Memory B cell (primary cell): ENCODE measurements at regions not wholly inside any gene's neighbourhood (a gene's known extent, or its start where the extent isn't known, plus 50 kb on each side); places are given as distances from the start of the nearest gene placed in this dataset.
A peak's percentile ranks its signal among the peaks of the same experiment; 100 is the strongest.
"Not testable (repeated sequence)": the region's sequence is repeated elsewhere in the genome, so short reads cannot be mapped to it uniquely, and the experiment has no call there.

ENCODE experiments used
- ATAC-seq: fragments of 150-1000 bp; cut with Tn5 transposase; 2 replicates; pipeline ENCODE4 v1.10.0; 2021; ENCODE audit warnings: low read depth, mild to moderate bottlenecking, moderate library complexity
- DNase-seq, 2 donors: peaks; one replicate each; pipeline ENCODE4 v3.0.0; 2022; ENCODE audit warnings: low spot score in 2 of 2
- H3K27ac Mint-ChIP-seq: one replicate; pipeline ENCODE4 v1.8.0; 2022; ENCODE audit warnings: mild to moderate bottlenecking, moderate library complexity, mixed read lengths
- H3K27me3 Mint-ChIP-seq: one replicate; pipeline ENCODE4 v1.8.0; 2022; ENCODE audit warnings: mixed read lengths
- H3K36me3 Mint-ChIP-seq: one replicate; pipeline ENCODE4 v1.8.0; 2022; ENCODE audit warnings: mild to moderate bottlenecking, mixed read lengths
- H3K4me1 Mint-ChIP-seq: one replicate; pipeline ENCODE4 v1.8.0; 2022; ENCODE audit warnings: mixed read lengths
- H3K4me3 Mint-ChIP-seq: one replicate; pipeline ENCODE4 v1.8.0; 2022; ENCODE audit warnings: mild to moderate bottlenecking, moderate library complexity, mixed read lengths
- H3K9me3 Mint-ChIP-seq: one replicate; pipeline ENCODE4 v1.8.0; 2022; ENCODE audit warnings: mixed read lengths

DNA sequence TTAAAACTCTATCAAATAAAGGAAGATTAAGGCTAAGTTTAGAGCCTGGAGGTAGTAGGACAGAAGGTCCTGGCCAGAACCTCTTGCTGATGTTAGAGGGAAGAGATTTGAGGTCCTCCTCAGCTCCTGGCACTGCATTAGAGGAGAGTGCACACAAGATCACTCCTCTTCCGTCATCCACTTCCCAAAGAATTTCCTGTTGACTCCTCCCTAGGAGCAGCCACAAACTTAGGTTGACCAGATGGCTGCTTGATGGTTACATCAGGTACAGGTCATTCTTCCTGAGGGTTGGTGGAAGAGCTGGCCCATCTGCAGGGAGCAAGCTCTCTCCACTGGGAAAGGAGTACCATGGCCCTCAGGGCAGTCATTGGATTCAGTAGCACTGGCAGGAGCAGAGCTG lies 93.9 kb upstream of the IL33 start:
- Mint-ChIP-seq H3K4me1 (no peaks in the 10 kb centered on the region), H3K27me3 (peaks cover 8% of the 10 kb centered on the region), H3K9me3 (no peaks in the 10 kb centered on the region), H3K27ac (no peak overlapping the region), H3K4me3 (no peak overlapping the region), H3K36me3 (no peaks in the 10 kb centered on the region)
- ATAC-seq: no peak
- DNase-seq: no peak

DNA sequence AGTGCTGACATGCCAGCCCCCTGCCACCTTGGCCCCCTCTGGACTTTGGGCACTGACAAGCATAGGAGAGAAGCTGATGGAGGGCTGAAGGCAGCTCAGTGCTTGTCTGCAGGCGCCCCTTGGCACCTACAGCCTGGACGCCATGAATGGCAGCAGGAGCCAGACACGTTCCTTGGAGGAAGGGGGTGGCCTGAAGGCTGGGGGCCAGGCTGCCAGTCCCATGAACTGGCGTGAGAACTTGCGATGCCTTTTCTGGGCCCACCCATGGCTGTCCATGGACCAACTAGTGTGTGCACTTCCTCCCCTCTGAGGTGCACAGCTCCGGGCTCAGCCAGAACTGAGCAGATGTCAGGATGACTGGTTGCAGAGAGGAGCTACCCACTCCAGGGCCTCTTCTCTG lies 99.0 kb upstream of the RANBP6 start:
- Mint-ChIP-seq H3K4me3 (no peak overlapping the region), H3K4me1 (no peaks in the 10 kb centered on the region), H3K27ac (no peak overlapping the region), H3K9me3 (peaks cover 4% of the 10 kb centered on the region), H3K27me3 (peaks cover 2% of the 10 kb centered on the region), H3K36me3 (no peaks in the 10 kb centered on the region)
- DNase-seq: no peak
- ATAC-seq: no peak

DNA sequence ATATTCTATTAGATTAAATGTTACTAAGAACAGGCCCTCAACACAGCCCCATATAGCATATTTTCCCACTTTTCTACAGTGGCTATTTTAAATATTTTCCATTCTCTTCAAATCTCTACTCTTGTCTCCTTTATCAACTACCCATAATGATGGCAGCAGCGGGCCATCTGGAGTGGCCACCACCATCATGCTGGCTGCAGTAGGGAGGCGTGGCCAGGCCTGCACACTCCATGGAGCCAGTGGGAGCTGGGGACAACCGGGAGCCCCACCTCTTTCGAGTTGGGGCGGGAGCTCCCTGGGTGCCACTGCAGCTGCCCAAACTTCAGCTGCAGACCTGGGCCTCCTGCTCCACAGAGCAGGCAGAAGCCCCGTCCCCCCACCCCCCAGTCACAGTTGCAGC lies 98.4 kb upstream of the RANBP6 start:
- no peaks in the 10 kb centered on the region for H3K4me1 Mint-ChIP-seq
- peaks cover 4% of the 10 kb centered on the region for H3K9me3 Mint-ChIP-seq
- ATAC-seq (no peak), DNase-seq (no peak)
- H3K27ac Mint-ChIP-seq: no peak overlapping the region
- H3K27me3 Mint-ChIP-seq: peaks cover 2% of the 10 kb centered on the region
- H3K36me3 Mint-ChIP-seq: no peaks in the 10 kb centered on the region
- no peak overlapping the region for H3K4me3 Mint-ChIP-seq

DNA sequence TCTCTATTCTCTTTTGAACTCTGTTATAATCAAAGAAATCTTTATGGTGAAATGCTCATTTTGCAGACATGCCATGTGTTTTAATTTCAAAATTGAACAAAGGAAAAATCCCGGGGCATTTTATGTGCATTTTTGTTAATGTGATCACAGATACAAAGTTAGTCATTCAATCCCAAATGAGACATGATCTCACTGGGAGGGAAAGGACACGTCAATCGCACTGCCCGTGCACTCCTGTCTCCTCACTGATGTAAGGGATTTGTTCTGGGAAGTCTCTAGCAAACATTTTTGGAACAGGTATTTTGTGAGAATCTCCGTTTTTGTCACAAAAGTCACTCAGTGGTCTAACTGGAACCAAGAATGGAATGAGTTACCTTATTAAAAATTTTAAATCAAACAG lies 97.9 kb upstream of the RANBP6 start:
- no peak overlapping the region for H3K27ac Mint-ChIP-seq
- ATAC-seq (no peak), DNase-seq (no peak)
- peaks cover 2% of the 10 kb centered on the region for H3K27me3 Mint-ChIP-seq
- no peak overlapping the region for H3K4me3 Mint-ChIP-seq
- no peaks in the 10 kb centered on the region for H3K4me1 Mint-ChIP-seq
- no peaks in the 10 kb centered on the region for H3K36me3 Mint-ChIP-seq
- peaks cover 4% of the 10 kb centered on the region for H3K9me3 Mint-ChIP-seq

DNA sequence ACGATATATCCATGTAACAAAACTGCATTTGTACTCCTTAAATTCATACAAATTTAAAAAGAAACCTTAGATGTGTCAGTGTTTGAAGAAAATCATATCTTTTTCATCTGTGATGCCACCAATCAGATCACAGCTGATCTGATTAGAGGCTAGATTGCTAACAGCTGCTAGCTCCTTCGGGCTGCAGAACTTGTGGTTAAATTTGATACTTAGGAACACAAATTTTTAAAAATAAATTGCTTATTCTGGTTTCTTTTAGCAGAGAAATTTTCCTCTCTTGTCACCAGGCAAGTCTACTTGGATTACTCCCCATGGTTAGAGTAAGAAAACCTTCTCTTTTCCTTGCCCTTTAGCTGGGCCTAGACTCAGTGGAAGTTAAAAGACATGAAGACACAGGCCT lies 94.6 kb upstream of the RANBP6 start:
- ATAC-seq (no peak), DNase-seq (no peak)
- Mint-ChIP-seq H3K27me3 (no peaks in the 10 kb centered on the region), H3K9me3 (no peaks in the 10 kb centered on the region), H3K36me3 (no peaks in the 10 kb centered on the region), H3K4me1 (peaks cover 3% of the 10 kb centered on the region), H3K27ac (no peak overlapping the region), H3K4me3 (no peak overlapping the region)

DNA sequence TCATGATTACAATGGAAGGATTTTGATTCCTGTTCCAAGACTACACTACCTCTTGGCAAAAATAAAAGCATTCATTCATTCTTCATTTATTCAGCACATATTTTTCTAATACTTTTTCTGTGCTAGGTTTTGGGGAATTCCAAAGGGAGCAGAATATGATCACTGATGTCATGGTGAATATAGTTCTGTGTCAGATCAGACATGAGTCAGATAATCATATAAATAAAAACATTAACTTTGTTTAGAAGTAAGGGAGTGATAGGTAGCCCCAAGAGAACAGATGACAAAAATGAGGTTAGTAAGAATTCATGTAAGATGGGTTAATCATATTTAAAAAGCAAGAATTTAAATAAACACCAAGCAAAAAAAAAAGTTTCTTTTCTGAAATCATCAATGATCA lies 94.1 kb upstream of the RANBP6 start:
- Mint-ChIP-seq H3K27me3 (no peaks in the 10 kb centered on the region), H3K4me1 (peaks cover 3% of the 10 kb centered on the region), H3K27ac (no peak overlapping the region), H3K4me3 (no peak overlapping the region), H3K36me3 (no peaks in the 10 kb centered on the region), H3K9me3 (no peaks in the 10 kb centered on the region)
- no peak for ATAC-seq
- DNase-seq: no peak

DNA sequence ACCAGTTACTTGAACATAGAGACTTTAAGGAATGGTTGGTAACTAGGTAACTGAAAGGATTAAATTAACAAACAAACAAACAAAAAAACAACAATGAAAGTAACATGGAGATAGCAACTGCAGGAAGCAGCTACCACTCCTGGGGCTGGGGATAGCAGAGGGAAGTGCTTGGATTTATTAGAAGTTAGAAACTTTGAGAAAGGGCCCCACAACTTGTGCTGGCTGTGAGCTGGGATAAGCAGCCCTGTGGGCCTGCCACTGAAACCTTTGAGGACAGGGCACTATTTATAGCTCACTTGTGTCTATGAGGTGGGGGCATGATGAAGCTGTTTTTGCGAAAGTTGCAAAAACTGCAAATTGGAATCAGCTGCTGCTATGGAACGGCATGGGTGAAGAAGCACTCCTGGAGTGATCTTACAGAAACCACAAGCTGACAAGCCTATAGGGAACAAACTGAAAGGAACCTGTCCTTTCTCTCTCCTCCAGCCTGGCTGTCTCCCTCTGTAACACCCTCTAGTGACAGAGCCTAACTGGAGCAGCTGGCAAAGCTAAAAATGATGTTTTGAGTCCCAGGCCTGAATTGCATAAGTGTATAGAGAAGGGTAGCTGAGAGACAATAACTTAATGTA lies 91.4 kb upstream of the RANBP6 start:
- H3K27ac Mint-ChIP-seq: peak overlapping the region; percentile 17
- H3K4me1 Mint-ChIP-seq: peaks cover 3% of the 10 kb centered on the region
- H3K36me3 Mint-ChIP-seq: no peaks in the 10 kb centered on the region
- ATAC-seq: peak; percentile 42
- no peak overlapping the region for H3K4me3 Mint-ChIP-seq
- no peaks in the 10 kb centered on the region for H3K9me3 Mint-ChIP-seq
- DNase-seq: no peak
- no peaks in the 10 kb centered on the region for H3K27me3 Mint-ChIP-seq

DNA sequence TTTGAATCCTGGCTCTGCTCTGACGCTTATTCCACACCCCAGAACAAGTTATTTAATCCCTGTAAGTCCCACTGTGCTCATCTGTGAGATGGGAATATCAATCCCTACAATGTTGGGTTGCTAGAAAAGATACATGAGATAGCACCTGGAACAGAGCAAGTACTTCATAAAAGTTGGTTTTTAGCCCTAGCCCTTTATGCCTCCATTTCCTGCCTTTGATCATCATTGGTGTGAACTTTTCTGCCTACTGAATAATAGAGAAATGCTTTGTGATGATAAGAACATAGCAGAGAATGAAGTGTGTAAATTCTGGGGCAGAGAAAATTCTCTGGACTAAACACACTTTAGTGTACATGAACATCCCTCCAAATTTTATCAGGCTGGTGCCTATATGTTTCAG lies 90.3 kb upstream of the RANBP6 start:
- ATAC-seq: no peak
- H3K27me3 Mint-ChIP-seq: no peaks in the 10 kb centered on the region
- no peak overlapping the region for H3K4me3 Mint-ChIP-seq
- H3K4me1 Mint-ChIP-seq: peaks cover 3% of the 10 kb centered on the region
- H3K9me3 Mint-ChIP-seq: no peaks in the 10 kb centered on the region
- no peak for DNase-seq
- no peaks in the 10 kb centered on the region for H3K36me3 Mint-ChIP-seq
- H3K27ac Mint-ChIP-seq: no peak overlapping the region

DNA sequence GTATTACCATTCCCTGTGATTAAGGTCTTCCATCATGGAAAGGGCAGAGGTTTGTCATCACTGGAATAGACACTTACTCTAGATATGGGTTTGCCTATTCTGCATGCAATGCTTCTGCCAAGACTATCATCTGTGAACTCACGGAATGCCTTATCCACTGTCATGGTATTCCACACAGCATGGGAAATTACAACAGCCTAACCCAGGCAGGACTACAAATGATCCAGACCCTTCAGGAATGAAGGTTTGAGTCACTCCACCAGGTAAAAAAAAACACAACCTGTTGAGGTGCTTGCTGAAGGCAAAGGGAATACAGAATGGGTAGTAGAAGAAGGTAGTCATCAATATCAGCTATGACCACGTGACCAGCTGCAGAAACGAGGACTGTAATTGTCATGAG lies 89.0 kb upstream of the RANBP6 start:
- not testable (repeated sequence) for H3K4me1 Mint-ChIP-seq, DNase-seq, H3K9me3 Mint-ChIP-seq, H3K27ac Mint-ChIP-seq, H3K27me3 Mint-ChIP-seq, H3K36me3 Mint-ChIP-seq, H3K4me3 Mint-ChIP-seq, ATAC-seq

DNA sequence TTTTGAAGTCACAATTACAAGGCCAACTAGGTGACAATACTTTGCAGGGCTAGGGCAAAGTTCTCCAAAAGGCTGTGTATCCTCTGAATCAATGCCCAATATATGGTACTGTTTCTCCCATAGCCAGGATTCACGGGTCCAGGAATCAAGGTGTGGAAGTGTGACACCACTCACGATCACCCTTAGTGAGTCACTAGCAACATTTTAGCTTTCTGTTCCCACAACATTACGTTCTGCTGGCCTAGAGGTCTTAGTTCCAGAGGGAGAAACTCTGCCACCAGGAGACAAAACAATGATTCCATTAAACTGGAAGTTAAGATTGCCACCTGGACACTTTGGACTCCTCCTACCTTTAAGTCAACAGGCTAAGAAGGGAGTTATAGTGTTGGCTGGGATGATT lies 88.5 kb upstream of the RANBP6 start:
- ATAC-seq, H3K27me3 Mint-ChIP-seq, H3K36me3 Mint-ChIP-seq, H3K4me1 Mint-ChIP-seq, H3K9me3 Mint-ChIP-seq, H3K27ac Mint-ChIP-seq, DNase-seq, H3K4me3 Mint-ChIP-seq: not testable (repeated sequence)

DNA sequence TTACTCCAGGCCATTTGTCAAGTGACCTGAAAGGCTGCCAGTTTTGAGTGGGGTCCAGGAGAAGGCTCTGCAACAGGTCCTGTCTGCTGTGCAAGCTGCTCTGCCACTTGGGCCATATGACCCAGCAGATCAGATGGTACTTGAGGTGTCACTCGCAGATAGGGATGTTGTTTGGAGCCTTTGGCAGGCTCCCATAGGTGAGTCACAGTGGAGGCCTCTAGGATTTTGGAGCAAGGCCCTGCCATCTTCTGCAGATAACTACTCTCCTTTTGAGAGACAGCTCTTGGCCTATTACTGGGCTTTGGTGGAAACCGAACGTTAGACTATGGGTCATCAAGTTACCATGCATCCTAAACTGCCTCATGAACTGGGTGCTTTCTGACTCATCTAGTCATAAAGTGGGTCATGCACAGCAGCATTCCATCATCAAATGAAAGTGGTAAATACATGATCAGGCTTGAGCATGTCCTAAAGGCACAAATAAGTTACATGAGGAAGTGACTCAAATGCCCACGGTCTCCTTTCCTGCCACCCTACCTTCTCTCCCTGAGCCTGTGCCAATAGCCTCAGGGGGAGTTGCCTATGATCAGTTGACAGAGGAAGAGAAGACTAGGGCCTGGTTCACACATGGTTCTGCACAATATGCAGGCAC lies 87.0 kb upstream of the RANBP6 start:
- H3K9me3 Mint-ChIP-seq, ATAC-seq, DNase-seq, H3K4me1 Mint-ChIP-seq, H3K36me3 Mint-ChIP-seq, H3K27ac Mint-ChIP-seq, H3K4me3 Mint-ChIP-seq: not testable (repeated sequence)
- H3K27me3 Mint-ChIP-seq: peaks cover 12% of the 10 kb centered on the region

DNA sequence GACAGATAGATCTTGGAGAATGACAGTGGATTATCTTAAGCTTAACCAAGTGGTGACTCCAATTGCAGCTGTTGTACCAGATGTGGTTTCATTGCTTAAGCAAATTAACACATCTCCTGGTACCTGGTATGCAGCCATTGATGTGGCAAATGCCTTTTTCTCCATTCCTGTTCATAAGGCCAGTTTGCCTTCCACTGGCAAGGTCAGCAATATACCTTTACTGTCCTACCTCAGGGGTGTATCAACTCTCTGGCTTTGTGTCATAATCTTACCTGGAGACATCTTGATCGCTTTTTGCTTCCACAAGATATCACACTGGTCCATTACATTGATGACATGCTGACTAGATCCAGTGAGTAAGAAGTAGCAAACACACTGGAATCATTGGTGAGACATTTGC lies 86.3 kb upstream of the RANBP6 start:
- H3K36me3 Mint-ChIP-seq, DNase-seq, H3K4me1 Mint-ChIP-seq, H3K9me3 Mint-ChIP-seq, ATAC-seq, H3K27ac Mint-ChIP-seq, H3K4me3 Mint-ChIP-seq: not testable (repeated sequence)
- peaks cover 13% of the 10 kb centered on the region for H3K27me3 Mint-ChIP-seq

DNA sequence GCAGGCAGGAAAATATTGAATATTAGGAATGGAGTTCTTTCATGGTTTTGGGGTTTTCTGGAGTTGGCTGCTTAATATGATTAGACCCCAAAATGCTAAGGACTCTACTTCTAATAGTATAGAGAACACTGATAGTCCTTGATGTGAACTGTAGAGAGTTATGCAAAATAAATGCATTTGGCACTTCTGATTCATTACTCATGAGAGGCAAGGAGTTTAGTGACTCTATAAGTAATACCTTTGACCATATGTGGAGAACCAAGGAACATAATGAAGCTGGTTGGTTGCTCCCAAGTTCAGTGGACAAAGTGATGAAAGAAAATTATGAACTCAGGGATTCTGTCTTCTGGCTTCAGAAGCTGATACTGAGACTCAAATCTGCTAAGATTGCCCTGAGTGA lies 83.9 kb upstream of the RANBP6 start:
- H3K36me3 Mint-ChIP-seq, DNase-seq, H3K4me1 Mint-ChIP-seq, ATAC-seq, H3K9me3 Mint-ChIP-seq, H3K27ac Mint-ChIP-seq, H3K4me3 Mint-ChIP-seq: not testable (repeated sequence)
- peaks cover 19% of the 10 kb centered on the region for H3K27me3 Mint-ChIP-seq

DNA sequence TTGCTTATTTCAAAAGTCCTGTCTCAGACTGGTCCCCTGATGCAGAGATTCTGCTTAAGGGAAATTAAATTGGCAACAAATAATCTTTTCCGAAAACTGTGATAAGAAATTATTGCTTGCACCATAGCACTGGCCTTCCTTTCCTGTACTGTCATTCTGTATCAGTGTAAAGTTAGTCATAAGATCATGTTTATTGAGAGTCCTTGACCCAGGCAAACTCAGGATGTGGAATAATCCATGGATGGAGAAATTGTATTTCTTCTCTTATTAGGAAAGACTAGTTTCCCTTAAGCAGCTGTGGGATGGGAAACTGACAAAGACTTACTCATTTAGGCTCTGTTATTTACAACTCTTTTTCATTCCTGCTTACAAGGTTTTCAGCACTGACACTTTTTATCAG lies 83.0 kb upstream of the RANBP6 start:
- ATAC-seq (no peak), DNase-seq (no peak)
- peaks cover 19% of the 10 kb centered on the region for H3K27me3 Mint-ChIP-seq
- H3K4me3 Mint-ChIP-seq: no peak overlapping the region
- H3K9me3 Mint-ChIP-seq: no peaks in the 10 kb centered on the region
- no peaks in the 10 kb centered on the region for H3K36me3 Mint-ChIP-seq
- no peak overlapping the region for H3K27ac Mint-ChIP-seq
- no peaks in the 10 kb centered on the region for H3K4me1 Mint-ChIP-seq

DNA sequence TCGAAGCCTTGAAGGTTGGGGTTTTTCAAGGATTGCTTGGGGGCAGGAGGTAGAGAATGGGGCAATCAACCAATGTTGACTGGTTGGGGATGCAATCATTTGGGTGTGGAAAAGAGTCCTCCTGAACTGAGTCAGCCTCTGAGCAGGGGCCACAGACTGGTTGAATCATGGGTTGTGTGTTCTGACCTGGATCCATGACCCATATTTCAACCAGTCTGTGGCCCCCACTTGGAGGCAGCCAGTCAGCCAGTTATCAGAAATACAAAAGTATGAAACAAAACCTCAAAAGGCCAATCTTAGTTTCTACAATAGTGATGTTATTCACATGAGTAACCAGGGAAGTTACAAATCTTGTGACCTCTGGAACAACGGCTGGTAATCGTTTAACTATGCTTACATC lies 81.4 kb upstream of the RANBP6 start:
- no peaks in the 10 kb centered on the region for H3K36me3 Mint-ChIP-seq
- no peak for ATAC-seq
- no peak for DNase-seq
- no peak overlapping the region for H3K4me3 Mint-ChIP-seq
- no peaks in the 10 kb centered on the region for H3K9me3 Mint-ChIP-seq
- no peak overlapping the region for H3K27ac Mint-ChIP-seq
- peaks cover 19% of the 10 kb centered on the region for H3K27me3 Mint-ChIP-seq
- no peaks in the 10 kb centered on the region for H3K4me1 Mint-ChIP-seq
